CD8-positive, alpha-beta memory T cell (primary cell): ENCODE measurements at regions not wholly inside any gene's neighbourhood (a gene's known extent, or its start where the extent isn't known, plus 50 kb on each side); places are given as distances from the start of the nearest gene placed in this dataset.
A peak's percentile ranks its signal among the peaks of the same experiment; 100 is the strongest.
"Not testable (repeated sequence)": the region's sequence is repeated elsewhere in the genome, so short reads cannot be mapped to it uniquely, and the experiment has no call there.

Source experiments
- CTCF ChIA-PET: fragments of 350-600 bp; sonication (Branson Sonifier 250); formaldehyde crosslinking; loops from one replicate; lab custom pipeline; 2021; ENCODE audit warnings: antibody characterized with exemption; lab: Charles Lee
- POLR2A ChIA-PET: fragments of 350-600 bp; sonication (Branson Sonifier 250); formaldehyde crosslinking; loops from one replicate; lab custom pipeline; 2021; ENCODE audit warnings: antibody characterized with exemption; lab: Charles Lee
- DNase-seq, 5 donors: peaks; one replicate each; pipeline versions ENCODE4 v3.0.0 to v3.0.0-alpha.2; 2020 to 2022; ENCODE audit warnings: mixed read lengths in 1 of 5
- H3K27ac ChIP-seq: one replicate; pipeline ENCODE4 v1.7.0; 2013; ENCODE audit warnings: low read depth, mild to moderate bottlenecking, low read length, moderate library complexity
- H3K27me3 ChIP-seq: 2 replicates; pipeline ENCODE4 v1.7.0; 2013; ENCODE audit warnings: low read length, mild to moderate bottlenecking; ENCODE audit not compliant: insufficient read depth, poor library complexity, severe bottlenecking
- H3K36me3 ChIP-seq: 2 replicates; pipeline ENCODE4 v1.7.0; 2013; ENCODE audit warnings: mild to moderate bottlenecking, low read length, moderate library complexity; ENCODE audit not compliant: insufficient read depth
- H3K4me1 ChIP-seq: 2 replicates; pipeline ENCODE4 v1.7.0; 2013; ENCODE audit warnings: mild to moderate bottlenecking, low read length, moderate library complexity; ENCODE audit not compliant: insufficient read depth
- H3K4me3 ChIP-seq: 2 replicates; pipeline ENCODE4 v1.7.0; 2013; ENCODE audit warnings: mild to moderate bottlenecking, low read length
- H3K9me3 ChIP-seq: 2 replicates; pipeline ENCODE4 v1.7.0; 2013; ENCODE audit warnings: mild to moderate bottlenecking, low read length
- H3K27ac Mint-ChIP-seq, 8 donors: one replicate each; pipeline ENCODE4 v1.8.0; 2020 to 2021; ENCODE audit warnings: mixed read lengths in 8 of 8, mild to moderate bottlenecking in 6 of 8, inconsistent platforms in 3 of 8, moderate library complexity in 3 of 8
- H3K27me3 Mint-ChIP-seq, 2 donors: one replicate each; pipeline ENCODE4 v1.8.0; 2020 to 2021; ENCODE audit warnings: mixed read lengths in 2 of 2, mild to moderate bottlenecking in 1 of 2, moderate library complexity in 1 of 2
- H3K36me3 Mint-ChIP-seq, 3 donors: one replicate each; pipeline ENCODE4 v1.8.0; 2020 to 2021; ENCODE audit warnings: mixed read lengths in 3 of 3, inconsistent platforms in 1 of 3, mild to moderate bottlenecking in 1 of 3
- H3K4me1 Mint-ChIP-seq, 3 donors: one replicate each; pipeline ENCODE4 v1.8.0; 2020 to 2021; ENCODE audit warnings: mixed read lengths in 3 of 3, inconsistent platforms in 1 of 3, mild to moderate bottlenecking in 1 of 3
- H3K4me3 Mint-ChIP-seq, 7 donors: one replicate each; pipeline ENCODE4 v1.8.0; 2020 to 2021; ENCODE audit warnings: mixed read lengths in 7 of 7, mild to moderate bottlenecking in 6 of 7, moderate library complexity in 4 of 7, inconsistent platforms in 2 of 7
- H3K9me3 Mint-ChIP-seq, 5 donors: one replicate each; pipeline ENCODE4 v1.8.0; 2020 to 2022; ENCODE audit warnings: mixed read lengths in 5 of 5, mild to moderate bottlenecking in 3 of 5, moderate library complexity in 2 of 5, inconsistent platforms in 1 of 5

DNA sequence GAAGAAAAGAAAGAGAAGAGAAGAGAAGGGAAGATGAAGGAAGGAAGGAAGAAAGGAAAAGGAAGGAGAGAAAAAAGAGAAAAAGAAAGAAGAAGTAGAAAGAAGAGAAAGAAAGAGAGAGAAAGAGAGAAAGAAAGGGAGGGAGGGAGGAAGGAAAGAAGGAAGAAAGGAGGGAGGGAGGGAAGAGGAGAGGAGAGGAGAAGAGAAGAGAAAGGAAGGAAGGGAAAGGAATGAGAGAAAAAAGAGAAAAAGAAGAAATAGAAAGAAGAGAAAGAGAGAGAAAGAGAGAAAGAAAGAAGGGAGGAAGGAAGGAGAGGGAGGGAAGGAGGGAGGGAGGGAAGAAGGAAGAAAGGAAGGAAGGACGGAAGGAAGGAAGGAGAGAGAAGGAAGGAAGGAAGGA, 217.9 kb upstream of the POU1F1 start:
- no peaks in the 10 kb centered on the region for H3K9me3 ChIP-seq
- POLR2A ChIA-PET = no interaction called here

DNA sequence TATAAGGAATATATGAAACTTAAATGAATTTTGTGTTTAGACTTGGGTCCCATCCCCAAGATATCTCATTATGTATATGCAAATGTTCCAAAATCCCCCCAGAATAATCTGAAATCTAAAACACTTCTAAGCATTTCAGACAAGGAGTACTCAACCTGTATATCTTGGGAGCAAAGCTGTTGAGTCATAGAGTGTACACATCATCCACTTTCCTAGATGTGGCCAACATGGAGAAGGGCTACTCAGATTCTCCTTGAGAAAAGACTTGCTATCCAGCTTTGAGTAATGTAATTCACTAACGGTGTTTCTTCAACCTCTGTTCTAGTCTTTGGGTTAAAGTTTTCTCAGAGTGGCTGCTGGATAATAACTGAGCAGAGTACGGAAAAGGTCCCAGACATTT, 215.5 kb upstream of the POU1F1 start:
- no peaks in the 10 kb centered on the region for H3K36me3 Mint-ChIP-seq
- no peak overlapping the region for H3K4me3 Mint-ChIP-seq
- no peaks in the 10 kb centered on the region for H3K27me3 Mint-ChIP-seq
- H3K27ac Mint-ChIP-seq = no peak overlapping the region
- no peaks in the 10 kb centered on the region for H3K9me3 ChIP-seq
- H3K4me3 ChIP-seq = no peak overlapping the region
- DNase-seq = no peak
- no peaks in the 10 kb centered on the region for H3K36me3 ChIP-seq
- H3K9me3 Mint-ChIP-seq = peaks cover 0 to 2% (median 0%) of the 10 kb centered on the region in 5 donors
- H3K27me3 ChIP-seq = no peaks in the 10 kb centered on the region
- H3K4me1 Mint-ChIP-seq = no peaks in the 10 kb centered on the region
- POLR2A ChIA-PET = no interaction called here
- no peak overlapping the region for H3K27ac ChIP-seq
- H3K4me1 ChIP-seq = no peaks in the 10 kb centered on the region
- CTCF ChIA-PET = no interaction called here

More for the DNA sequence above, 217.9 kb upstream of the POU1F1 start:
- Histone ChIP-seq H3K4me1 (no peaks in the 10 kb centered on the region), H3K27me3 (no peaks in the 10 kb centered on the region), H3K36me3 (no peaks in the 10 kb centered on the region), H3K27ac (no peak overlapping the region), H3K4me3 (no peak overlapping the region)
- no peak for DNase-seq
- Mint-ChIP-seq H3K27me3 (no peaks in the 10 kb centered on the region), H3K9me3 (peaks cover 0 to 2% (median 0%) of the 10 kb centered on the region in 5 donors), H3K4me1 (no peaks in the 10 kb centered on the region), H3K27ac (peak overlapping the region in 1 of 8 donors; percentile 66), H3K36me3 (no peaks in the 10 kb centered on the region), H3K4me3 (no peak overlapping the region)
- CTCF ChIA-PET = no interaction called here

GRCh38 chr3:87489892-87490291, 213.5 kb upstream of the POU1F1 start:
- Histone ChIP-seq H3K4me1 (no peaks in the 10 kb centered on the region), H3K36me3 (no peaks in the 10 kb centered on the region), H3K4me3 (no peak overlapping the region), H3K27me3 (no peaks in the 10 kb centered on the region), H3K9me3 (no peaks in the 10 kb centered on the region), H3K27ac (no peak overlapping the region)
- Mint-ChIP-seq H3K27ac (no peak overlapping the region), H3K27me3 (no peaks in the 10 kb centered on the region), H3K4me3 (no peak overlapping the region), H3K36me3 (no peaks in the 10 kb centered on the region), H3K4me1 (no peaks in the 10 kb centered on the region), H3K9me3 (peaks cover 0 to 2% (median 0%) of the 10 kb centered on the region in 5 donors)
- CTCF ChIA-PET = no interaction called here
- no peak for DNase-seq
- POLR2A ChIA-PET = no interaction called here

DNA sequence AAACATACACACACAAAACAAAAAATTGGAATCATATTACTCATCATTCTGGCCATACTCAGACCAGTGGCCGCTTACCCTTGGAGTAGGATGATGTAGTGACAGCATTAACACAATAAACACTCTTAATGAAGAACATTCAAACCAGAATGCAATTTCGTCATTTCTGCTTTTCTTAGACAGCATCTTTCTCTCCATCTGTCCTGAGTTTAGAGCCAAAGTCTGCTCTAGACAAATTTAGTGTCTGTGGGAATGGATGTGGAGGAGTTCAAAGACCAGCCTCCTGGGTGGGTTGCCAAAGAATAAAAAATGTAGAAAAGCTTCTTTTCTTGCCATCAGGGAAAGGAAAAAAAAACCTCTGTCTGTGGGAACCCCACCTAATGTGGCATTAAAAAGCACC, 212.4 kb upstream of the POU1F1 start:
- Histone ChIP-seq H3K9me3 (no peaks in the 10 kb centered on the region), H3K27me3 (no peaks in the 10 kb centered on the region), H3K36me3 (no peaks in the 10 kb centered on the region), H3K27ac (no peak overlapping the region), H3K4me3 (no peak overlapping the region), H3K4me1 (no peaks in the 10 kb centered on the region)
- ChIA-PET POLR2A (no interaction called here), CTCF (no interaction called here)
- peaks cover 0 to 2% (median 0%) of the 10 kb centered on the region in 5 donors for H3K9me3 Mint-ChIP-seq
- H3K4me1 Mint-ChIP-seq = no peaks in the 10 kb centered on the region
- no peak overlapping the region for H3K27ac Mint-ChIP-seq
- H3K4me3 Mint-ChIP-seq = no peak overlapping the region
- DNase-seq = no peak
- no peaks in the 10 kb centered on the region for H3K36me3 Mint-ChIP-seq
- H3K27me3 Mint-ChIP-seq = no peaks in the 10 kb centered on the region

GRCh38 chr3:87486635-87487034, 210.3 kb upstream of the POU1F1 start:
- H3K4me1 Mint-ChIP-seq, POLR2A ChIA-PET, H3K4me3 Mint-ChIP-seq, H3K27ac ChIP-seq, H3K27me3 ChIP-seq, DNase-seq, H3K27me3 Mint-ChIP-seq, H3K9me3 Mint-ChIP-seq, H3K36me3 Mint-ChIP-seq, H3K27ac Mint-ChIP-seq, H3K9me3 ChIP-seq, H3K36me3 ChIP-seq, CTCF ChIA-PET, H3K4me3 ChIP-seq, H3K4me1 ChIP-seq: not testable (repeated sequence)

DNA sequence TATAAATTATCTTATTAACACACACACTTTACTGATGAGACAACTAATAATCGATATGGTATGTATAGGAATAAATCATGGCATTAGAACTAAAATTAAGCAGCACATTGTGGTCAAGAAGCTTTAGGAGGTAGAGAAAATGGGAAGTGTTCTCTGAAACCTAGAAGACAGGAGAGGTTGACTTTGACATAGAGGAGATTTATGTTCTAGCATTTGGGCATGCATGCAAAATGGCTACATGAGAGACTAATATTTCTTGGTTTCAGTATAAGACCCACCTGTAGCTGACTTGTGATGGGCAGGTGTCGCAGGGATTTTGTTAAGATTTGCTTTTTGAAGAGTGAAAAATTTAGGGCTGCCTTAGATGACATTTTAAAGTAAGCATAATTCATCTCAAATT, 209.7 kb upstream of the POU1F1 start:
- H3K4me3 Mint-ChIP-seq = no peak overlapping the region
- Histone ChIP-seq H3K4me1 (no peaks in the 10 kb centered on the region), H3K9me3 (no peaks in the 10 kb centered on the region), H3K4me3 (no peak overlapping the region), H3K36me3 (no peaks in the 10 kb centered on the region), H3K27me3 (no peaks in the 10 kb centered on the region), H3K27ac (no peak overlapping the region)
- H3K9me3 Mint-ChIP-seq = peaks cover 0 to 2% (median 0%) of the 10 kb centered on the region in 5 donors
- ChIA-PET CTCF (no interaction called here), POLR2A (no interaction called here)
- no peaks in the 10 kb centered on the region for H3K27me3 Mint-ChIP-seq
- H3K27ac Mint-ChIP-seq = no peak overlapping the region
- H3K36me3 Mint-ChIP-seq = no peaks in the 10 kb centered on the region
- DNase-seq = no peak
- no peaks in the 10 kb centered on the region for H3K4me1 Mint-ChIP-seq

GRCh38 chr3:87478716-87479115, 202.3 kb upstream of the POU1F1 start:
- no peaks in the 10 kb centered on the region for H3K4me1 Mint-ChIP-seq
- ChIA-PET POLR2A (no interaction called here), CTCF (no interaction called here)
- H3K4me3 ChIP-seq = no peak overlapping the region
- no peaks in the 10 kb centered on the region for H3K27me3 Mint-ChIP-seq
- no peaks in the 10 kb centered on the region for H3K9me3 ChIP-seq
- H3K27ac ChIP-seq = no peak overlapping the region
- no peaks in the 10 kb centered on the region for H3K36me3 ChIP-seq
- peaks cover 0 to 4% (median 0%) of the 10 kb centered on the region in 5 donors for H3K9me3 Mint-ChIP-seq
- no peaks in the 10 kb centered on the region for H3K4me1 ChIP-seq
- H3K36me3 Mint-ChIP-seq = no peaks in the 10 kb centered on the region
- H3K4me3 Mint-ChIP-seq = no peak overlapping the region
- no peaks in the 10 kb centered on the region for H3K27me3 ChIP-seq
- no peak overlapping the region for H3K27ac Mint-ChIP-seq
- no peak for DNase-seq

DNA sequence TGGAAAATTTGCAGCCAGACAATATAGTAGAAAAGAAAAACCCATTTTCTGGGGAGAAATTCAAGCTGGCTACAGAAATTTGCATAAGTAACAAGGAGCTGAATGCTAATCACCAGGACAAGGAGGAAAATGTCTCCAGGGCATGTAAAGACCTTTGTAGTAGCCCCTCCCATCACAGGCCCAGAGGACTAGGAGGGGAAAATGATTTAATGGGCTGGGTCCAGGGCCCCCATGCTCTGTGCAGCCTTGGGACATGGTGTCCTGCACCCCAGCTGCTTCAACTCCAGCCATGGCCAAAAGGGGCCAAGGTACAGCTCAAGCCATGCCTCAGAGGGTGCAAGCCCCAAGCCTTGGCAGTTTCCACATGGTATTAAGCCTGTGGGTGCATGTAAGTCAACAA, 197.6 kb upstream of the POU1F1 start:
- no peaks in the 10 kb centered on the region for H3K9me3 ChIP-seq
- Mint-ChIP-seq H3K27me3 (no peaks in the 10 kb centered on the region), H3K4me3 (no peak overlapping the region), H3K4me1 (no peaks in the 10 kb centered on the region), H3K27ac (no peak overlapping the region), H3K36me3 (no peaks in the 10 kb centered on the region), H3K9me3 (peaks cover 0 to 4% (median 0%) of the 10 kb centered on the region in 5 donors)
- H3K27me3 ChIP-seq = no peaks in the 10 kb centered on the region
- ChIA-PET POLR2A (no interaction called here), CTCF (no interaction called here)
- H3K36me3 ChIP-seq = no peaks in the 10 kb centered on the region
- no peak for DNase-seq
- no peaks in the 10 kb centered on the region for H3K4me1 ChIP-seq
- no peak overlapping the region for H3K4me3 ChIP-seq
- H3K27ac ChIP-seq = no peak overlapping the region

GRCh38 chr3:87468938-87469337, 192.6 kb upstream of the POU1F1 start:
- H3K4me1 ChIP-seq = no peaks in the 10 kb centered on the region
- ChIA-PET CTCF (no interaction called here), POLR2A (no interaction called here)
- H3K27me3 ChIP-seq = no peaks in the 10 kb centered on the region
- Mint-ChIP-seq H3K36me3 (no peaks in the 10 kb centered on the region), H3K4me3 (no peak overlapping the region), H3K9me3 (peaks cover 0 to 4% (median 2%) of the 10 kb centered on the region in 5 donors), H3K27me3 (no peaks in the 10 kb centered on the region), H3K4me1 (no peaks in the 10 kb centered on the region), H3K27ac (no peak overlapping the region)
- no peaks in the 10 kb centered on the region for H3K36me3 ChIP-seq
- DNase-seq = no peak
- H3K4me3 ChIP-seq = no peak overlapping the region
- H3K9me3 ChIP-seq = no peaks in the 10 kb centered on the region
- H3K27ac ChIP-seq = no peak overlapping the region
